ENCODE measurements at regions not wholly inside any gene's neighbourhood (a gene's known extent, or its start where the extent isn't known, plus 50 kb on each side); places are given as distances from the start of the nearest gene placed in this dataset.
"Not testable (repeated sequence)": the region's sequence is repeated elsewhere in the genome, so short reads cannot be mapped to it uniquely, and the experiment has no call there.

GRCh38 chr4:170259631-170260153 is 169.9 kb upstream of the AADAT start:
- DNase-seq, result peak; percentile 69

GRCh38 chr4:170256807-170257206 is 167.1 kb upstream of the AADAT start:
- no peak for DNase-seq

- no peak for DNase-seq
Observed at GRCh38 chr4:170248576-170248975, 158.8 kb upstream of the AADAT start.

- DNase-seq, result no peak
Observed at GRCh38 chr4:170248029-170248428, 158.3 kb upstream of the AADAT start.

DNA sequence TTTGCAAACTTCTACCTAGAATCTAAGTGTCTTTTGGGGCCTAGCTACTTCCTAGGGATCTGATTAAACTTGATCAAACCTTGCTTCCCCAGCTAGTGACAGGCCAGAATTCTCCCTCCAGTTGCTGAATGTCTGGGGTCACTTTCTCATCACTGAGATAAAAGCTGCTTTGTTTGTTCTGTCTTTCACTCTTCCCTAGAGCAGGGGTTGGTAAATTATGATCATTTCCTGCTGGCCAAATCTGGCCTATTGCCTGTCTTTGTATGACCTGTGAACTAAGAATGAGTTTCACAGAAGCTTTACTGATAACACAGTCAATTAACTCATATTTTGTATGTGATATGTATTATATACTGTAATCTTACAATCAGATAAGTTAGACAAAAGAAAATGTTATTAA is 157.8 kb upstream of the AADAT start:
- no peak for DNase-seq

DNA sequence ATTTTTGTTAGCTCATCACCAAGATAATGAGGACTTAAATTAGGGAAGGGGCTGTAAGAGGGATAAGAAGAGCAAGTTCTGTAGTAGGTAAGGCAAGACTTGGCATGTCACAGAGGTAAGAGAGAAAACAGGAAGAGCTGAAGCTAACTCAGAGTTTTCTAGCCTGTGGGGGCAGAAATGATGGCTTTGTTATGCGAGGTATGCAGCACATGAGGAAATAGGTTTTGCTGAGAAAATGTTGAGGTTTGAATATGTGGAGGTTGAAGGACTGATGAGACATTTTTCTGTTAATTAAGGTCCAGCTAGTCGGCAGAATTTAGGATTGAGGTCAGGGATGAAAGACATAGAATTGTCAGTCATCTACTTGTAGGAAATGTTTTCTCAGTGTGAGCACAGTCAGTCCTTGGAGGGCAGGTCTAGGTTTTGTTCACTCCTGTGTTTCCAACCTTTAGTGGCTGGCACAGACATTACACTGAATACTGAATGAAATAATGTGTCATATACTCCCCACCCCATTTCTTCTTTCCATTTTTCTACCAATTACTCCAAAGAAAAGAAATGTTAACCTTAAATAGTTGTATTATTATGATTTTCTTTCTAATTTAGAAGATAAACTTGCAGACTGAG is 154.0 kb upstream of the AADAT start:
- no peak for DNase-seq

DNA sequence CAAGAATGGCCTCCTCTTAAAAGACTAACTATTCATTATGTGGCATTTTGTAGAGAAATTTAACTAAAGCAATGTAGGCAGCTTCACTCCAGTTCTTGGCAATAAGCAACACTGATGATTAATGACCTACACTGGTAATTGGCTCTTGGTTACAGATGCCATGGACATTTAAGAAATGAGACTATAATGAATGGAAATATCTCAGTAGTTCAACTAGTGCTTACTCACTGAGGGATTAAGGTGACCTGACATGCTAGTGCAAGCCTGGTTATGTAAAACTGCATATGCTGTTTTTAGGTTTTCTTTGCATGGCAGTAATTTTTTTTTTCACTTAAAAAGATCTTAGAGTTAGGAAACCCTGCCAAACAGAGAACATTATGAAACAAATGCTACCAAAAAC is 152.7 kb upstream of the AADAT start:
- DNase-seq, result no peak

GRCh38 chr4:170234800-170235199 is 145.0 kb upstream of the AADAT start:
- no peak for DNase-seq

- no peak for DNase-seq
Observed at GRCh38 chr4:170231377-170231776, 141.6 kb upstream of the AADAT start.

- DNase-seq, result no peak
Observed at GRCh38 chr4:170230242-170230641, 140.5 kb upstream of the AADAT start.

DNA sequence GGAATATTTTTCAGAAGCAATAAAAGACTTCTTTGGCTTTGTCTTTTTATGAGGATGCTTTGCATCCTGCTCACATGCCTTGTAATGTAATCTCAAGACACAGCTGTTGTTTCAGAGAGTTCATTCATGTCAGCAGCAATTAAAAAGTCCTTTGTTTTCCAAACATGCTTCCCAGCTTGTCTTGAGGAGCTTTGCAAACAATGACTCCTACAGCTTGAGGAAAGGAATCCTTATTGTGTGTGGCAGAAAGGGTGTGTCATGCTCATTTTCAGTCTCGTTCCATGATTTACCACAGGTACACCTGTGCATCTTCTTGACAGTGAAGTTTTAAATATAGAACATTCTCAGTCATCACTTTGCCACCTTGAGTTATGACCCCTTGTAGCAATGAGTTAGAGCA is 139.2 kb upstream of the AADAT start:
- peak; percentile 6 for DNase-seq

- DNase-seq, result no peak
Observed at GRCh38 chr4:170227928-170228327, 138.2 kb upstream of the AADAT start.

DNA sequence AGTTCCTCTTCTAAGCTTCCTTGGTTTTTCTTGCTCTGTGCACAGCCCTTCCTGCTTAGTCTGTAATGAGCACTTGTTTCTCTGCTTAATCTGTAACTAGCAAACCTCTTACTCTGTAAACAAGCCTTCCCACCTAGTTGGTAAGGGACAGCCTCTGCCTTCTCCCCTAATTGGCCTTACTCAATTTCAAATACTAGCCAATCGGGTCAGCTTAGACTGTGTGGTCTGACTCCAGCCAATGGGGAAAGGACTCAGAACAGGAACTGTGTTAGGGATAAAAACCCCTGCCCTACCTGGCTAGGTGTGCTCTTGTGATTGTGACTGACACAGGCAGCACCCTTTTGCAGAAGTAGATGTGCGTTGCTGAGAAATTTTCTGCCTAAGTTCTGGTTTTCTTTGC is 136.5 kb upstream of the AADAT start:
- DNase-seq, result no peak

DNA sequence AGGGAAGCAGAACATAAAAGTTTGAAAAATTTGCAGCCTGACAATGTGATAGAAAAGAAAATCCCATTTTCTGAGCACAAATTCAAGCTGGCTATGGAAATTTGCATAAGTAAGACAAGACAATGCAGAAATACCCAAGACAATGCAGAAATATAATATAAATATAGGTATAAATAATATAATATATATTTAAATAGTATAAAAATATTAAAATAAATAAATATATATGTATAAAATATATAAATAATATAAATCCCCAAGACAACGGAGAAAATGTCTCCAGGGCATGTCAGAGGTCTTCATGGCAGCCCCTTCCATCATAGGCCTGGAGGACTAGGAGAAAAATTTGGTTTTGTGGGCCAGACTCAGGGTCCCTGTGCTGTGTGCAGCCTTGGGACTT is 125.0 kb upstream of the AADAT start:
- no peak for DNase-seq

DNA sequence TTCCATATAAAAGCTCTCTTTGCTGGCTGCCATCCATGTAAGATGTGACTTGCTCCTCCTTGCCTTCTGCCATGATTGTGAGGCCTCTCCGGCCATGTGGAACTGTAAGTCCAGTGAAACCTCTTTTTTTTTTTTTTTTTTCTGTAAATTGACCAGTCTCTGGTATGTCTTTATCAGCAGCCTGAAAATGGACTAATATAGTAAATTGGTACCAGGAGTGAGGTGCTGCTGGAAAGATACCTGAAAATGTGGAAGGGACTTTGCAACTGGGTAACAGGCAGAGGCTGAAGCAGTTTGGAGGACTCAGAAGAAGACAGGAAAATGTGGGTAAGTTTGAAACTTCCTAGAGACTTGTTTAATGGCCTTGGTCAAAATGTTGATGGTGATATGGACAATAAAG is 124.3 kb upstream of the AADAT start:
- no peak for DNase-seq

DNA sequence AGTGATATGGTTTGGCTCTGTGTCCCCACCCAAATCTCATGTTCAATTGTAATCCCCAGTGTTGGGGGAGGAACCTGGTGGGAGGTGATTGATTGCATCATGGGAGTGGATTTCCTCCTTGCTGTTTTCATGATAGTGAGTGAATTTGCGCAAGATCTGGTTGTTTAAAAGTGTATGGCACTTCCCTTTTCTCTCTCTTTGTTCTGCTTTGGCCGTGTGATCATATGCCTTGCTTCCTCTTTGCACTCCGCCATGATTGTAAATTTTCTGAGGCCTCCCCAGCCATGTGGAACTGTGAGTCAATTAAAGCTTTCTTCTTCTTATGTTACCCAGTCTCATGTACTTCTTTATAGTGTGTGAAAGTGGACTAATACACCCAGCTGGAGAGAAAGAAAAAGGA is 113.0 kb upstream of the AADAT start:
- no peak for DNase-seq

- DNase-seq, result no peak
Observed at GRCh38 chr4:170198747-170199146, 109.0 kb upstream of the AADAT start.

GRCh38 chr4:170194794-170195193 is 105.0 kb upstream of the AADAT start:
- DNase-seq, result not testable (repeated sequence)

GRCh38 chr4:170193496-170193895 is 103.7 kb upstream of the AADAT start:
- no peak for DNase-seq

DNA sequence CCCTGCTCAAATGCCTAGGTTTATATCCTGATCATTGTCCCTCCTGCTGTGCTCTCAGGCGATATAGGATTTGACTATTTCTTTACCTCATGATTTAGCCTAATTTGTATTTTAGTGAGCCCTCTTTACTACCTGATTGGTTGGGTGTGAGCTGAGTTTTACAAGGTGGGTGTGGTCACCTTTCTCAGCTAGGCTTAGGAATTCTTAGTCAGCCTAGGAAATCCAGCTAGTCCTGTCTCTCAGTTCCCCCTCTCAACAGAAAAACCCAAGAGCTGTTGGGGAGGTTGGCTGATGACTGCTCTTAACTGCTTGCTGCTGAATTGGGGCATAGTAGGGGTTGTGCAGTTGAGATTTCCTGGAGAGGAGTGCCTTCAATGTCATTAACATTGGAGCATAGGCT is 100.5 kb upstream of the AADAT start:
- DNase-seq, result no peak

DNA sequence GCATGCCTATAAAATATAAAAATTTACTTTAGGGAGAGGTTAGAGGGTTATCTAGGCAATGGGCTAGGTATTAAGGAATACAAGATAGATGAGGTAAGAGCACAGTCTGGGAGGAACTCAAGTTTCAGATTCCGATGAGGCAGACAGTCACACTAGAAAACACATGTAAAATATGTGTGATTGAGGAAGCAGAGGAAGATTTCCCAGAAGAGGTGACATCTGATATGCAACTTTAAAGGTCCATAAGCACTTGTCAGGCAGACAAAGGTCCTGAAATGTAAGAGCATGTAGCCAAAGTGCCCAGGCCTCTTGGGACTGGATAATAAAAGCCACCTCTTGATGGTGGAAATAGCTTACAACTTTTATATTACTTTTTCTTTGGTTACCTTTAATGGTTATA is 81.1 kb upstream of the AADAT start:
- DNase-seq, result no peak

DNA sequence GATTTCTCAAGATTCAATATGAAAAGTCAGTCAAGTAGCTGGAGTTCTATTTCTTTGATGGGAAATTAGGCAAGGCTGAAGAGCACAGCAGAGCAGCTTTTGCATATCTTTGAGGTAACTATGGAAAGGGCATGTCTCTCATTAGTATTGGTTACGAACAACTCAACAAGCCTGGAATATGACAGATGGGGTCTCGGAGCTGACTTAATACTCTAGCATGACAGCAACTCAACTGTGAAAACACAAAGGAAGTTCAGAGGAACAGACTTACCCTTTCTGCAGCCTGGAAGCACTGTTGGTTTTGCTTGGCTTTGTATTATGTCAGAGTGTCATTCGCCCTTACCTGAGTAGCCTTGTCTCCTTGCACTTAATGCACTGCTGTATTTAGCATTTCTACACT is 79.9 kb upstream of the AADAT start:
- no peak for DNase-seq

GRCh38 chr4:170167678-170168077 is 77.9 kb upstream of the AADAT start:
- DNase-seq, result no peak

DNA sequence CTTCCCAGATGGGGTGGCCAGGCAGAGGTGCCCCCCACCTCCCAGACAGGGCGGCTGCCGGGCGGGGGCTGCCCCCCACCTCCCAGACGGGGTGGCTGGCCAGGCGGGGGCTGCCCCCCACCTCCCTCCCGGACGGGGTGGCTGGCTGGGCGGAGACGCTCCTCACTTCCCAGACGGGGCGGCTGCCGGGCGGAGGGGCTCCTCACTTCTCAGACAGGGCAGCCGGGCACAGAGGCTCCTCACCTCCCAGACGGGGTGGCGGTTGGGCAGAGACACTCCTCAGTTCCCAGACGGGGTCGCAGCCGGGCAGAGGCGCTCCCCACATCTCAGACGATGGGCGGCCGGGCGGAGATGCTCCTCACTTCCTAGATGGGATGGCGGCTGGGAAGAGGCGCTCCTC is 76.4 kb upstream of the AADAT start:
- not testable (repeated sequence) for DNase-seq

DNA sequence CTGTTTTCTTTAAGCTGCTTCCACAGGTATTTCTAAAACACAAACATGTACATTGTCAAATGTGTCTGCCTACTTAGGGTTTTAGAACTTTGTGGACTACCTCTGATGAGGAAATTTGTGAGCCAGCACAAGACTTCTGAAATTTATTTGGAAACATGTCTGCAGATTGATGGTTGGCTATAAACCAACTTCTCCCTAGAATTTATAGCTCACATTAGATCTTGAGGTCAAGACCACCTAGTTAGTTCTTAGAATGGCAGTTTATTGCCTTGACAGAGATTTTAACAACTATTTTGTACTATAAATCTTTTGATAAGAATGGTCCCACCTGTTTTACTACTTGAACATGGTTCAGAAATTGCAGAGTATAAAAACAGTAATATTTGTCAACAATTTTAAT is 72.7 kb upstream of the AADAT start:
- no peak for DNase-seq

Measured in right kidney (tissue), 1 donor.